ENCODE measurements at regions not wholly inside any gene's neighbourhood (a gene's known extent, or its start where the extent isn't known, plus 50 kb on each side); places are given as distances from the start of the nearest gene placed in this dataset.

DNA sequence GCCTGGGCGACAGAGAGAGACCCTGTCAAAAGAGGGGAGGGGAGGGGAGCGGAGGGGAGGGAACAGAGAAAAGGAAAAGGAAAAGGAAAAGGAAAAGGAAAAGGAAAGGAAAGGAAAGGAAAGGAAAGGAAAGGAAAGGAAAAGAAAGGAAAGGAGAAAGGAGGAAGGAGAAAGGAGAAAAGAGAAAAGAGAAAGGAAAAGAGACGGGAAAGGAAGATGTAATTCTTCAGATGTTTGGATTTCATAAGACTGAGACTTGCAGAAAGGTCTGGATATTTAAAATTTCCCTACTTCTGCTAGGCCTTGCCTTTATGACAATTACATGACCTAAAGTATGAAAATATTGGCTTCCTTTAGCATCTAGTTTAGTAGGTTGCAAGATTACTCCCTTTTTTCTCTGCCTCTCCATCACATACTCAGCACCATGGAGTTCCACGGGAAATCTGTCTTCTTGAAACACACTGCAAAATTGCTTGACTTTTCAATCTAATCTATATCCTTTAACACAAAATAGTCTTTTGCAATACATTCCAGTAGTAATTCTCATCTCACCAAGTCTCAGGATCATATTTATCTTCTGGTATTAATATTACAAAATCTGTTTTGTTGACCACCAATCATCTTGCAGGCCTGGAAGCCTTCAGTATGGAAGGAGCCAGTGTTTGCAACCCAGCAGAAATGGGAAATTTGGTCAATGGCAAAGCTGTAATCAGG is 383.5 kb downstream of the ZEB2 start:
- TF ChIP-seq POLR2A (IDR thresholded peaks at IDR 0.05; ENCODE audit: low read length) = no peak
- no peak for TF ChIP-seq GATA1 (IDR thresholded peaks at IDR 0.05; ENCODE audit: low read depth, low read length)

DNA sequence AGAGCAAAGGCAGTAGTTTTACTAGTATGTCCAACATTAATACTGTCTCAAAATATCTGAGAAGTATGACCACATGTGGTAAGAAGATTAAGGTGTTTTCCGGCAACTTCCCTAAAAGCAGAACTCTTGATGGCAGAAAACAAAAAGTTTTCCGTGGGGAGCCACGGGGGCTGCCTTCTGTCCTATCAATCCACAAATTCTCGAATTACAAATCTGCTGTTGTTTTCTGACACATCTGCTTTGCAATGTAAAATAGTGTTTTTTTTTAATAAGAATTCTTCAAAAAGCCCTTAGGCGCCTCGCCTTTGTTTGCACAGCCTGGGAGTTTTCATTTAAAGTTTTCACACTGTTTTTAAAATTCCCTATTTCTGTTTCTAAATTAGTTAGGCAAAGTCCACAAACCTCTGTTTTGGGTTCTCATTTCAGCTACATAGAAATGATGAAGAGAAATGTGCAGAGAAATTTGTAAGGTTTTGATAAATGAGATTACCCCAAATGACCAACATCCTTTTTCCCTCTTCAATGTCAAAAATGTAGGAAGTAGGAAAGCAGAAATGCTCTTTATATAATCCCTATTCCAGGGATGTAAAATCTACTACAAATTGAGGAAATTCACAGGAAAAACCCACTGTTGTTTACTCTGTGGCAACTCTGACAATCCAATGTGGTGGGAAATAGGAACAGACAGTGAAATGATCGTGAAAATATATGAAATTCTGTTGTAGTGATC is 385.8 kb downstream of the ZEB2 start:
- peak; percentile 11 to 20 for DNase-seq
- no peak for TF ChIP-seq POLR2A (IDR thresholded peaks at IDR 0.05; ENCODE audit: low read length)
- TF ChIP-seq GATA1 (IDR thresholded peaks at IDR 0.05; ENCODE audit: low read depth, low read length) = no peak

More for the DNA sequence above, 383.5 kb downstream of the ZEB2 start:
- no peak for DNase-seq

- no peak for TF ChIP-seq GATA1 (IDR thresholded peaks at IDR 0.05; ENCODE audit: low read depth, low read length)
- TF ChIP-seq POLR2A (IDR thresholded peaks at IDR 0.05; ENCODE audit: low read length) = no peak
- peak in 1 of 2 experiments; percentile 10 for DNase-seq
Observed at GRCh38 chr2:144132357-144132756, 387.6 kb downstream of the ZEB2 start.

- TF ChIP-seq GATA1 (IDR thresholded peaks at IDR 0.05; ENCODE audit: low read depth, low read length) (no peak), POLR2A (IDR thresholded peaks at IDR 0.05; ENCODE audit: low read length) (no peak)
- DNase-seq = peak in 1 of 2 experiments; percentile 17
Observed at GRCh38 chr2:144131042-144131441, 388.9 kb downstream of the ZEB2 start.

DNA sequence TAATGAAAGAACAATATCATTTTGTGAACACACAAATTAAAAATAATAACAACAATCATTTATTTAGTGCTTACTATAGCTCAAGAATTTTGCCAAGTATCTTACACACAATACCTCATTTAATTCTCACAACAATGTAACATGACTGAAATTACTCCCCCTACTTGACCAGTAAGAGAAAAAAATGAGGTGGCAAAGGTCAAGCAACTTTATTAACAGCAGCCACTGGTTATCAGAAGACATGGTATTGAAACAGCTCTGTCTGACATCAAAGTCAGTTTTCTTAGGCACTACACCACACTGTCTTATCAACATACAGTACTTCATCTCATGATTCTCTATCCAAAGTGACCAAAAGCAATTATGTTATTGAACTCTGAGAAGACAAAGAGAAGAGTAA is 389.4 kb downstream of the ZEB2 start:
- TF ChIP-seq POLR2A (IDR thresholded peaks at IDR 0.05; ENCODE audit: low read length) = no peak
- no peak for TF ChIP-seq GATA1 (IDR thresholded peaks at IDR 0.05; ENCODE audit: low read depth, low read length)
- DNase-seq = peak; percentile 17 to 29

- TF ChIP-seq POLR2A (IDR thresholded peaks at IDR 0.05; ENCODE audit: low read length) = no peak
- TF ChIP-seq GATA1 (IDR thresholded peaks at IDR 0.05; ENCODE audit: low read depth, low read length) = no peak
- DNase-seq = no peak
Observed at GRCh38 chr2:144128130-144128746, 391.7 kb downstream of the ZEB2 start.

DNA sequence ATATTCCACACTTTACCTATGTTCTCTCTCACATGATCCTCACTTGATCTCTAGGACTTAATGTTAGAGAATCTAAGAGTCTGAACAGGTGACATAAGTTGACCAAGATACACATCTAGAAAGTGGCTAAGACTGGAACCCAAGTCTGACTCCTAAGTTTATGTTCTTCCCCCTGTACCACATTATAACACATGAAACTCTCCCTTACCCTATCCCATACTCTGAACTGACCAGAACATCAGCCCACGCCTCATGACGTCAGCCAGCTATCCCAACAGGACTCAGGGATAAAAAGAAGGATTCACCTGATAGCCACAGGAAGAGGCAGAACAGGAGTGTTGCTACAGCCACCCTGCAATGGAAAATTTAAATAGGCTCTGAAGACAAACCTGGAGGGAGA is 392.2 kb downstream of the ZEB2 start:
- DNase-seq = no peak
- no peak for TF ChIP-seq GATA1 (IDR thresholded peaks at IDR 0.05; ENCODE audit: low read depth, low read length)
- TF ChIP-seq POLR2A (IDR thresholded peaks at IDR 0.05; ENCODE audit: low read length) = no peak

- TF ChIP-seq POLR2A (IDR thresholded peaks at IDR 0.05; ENCODE audit: low read length) = no peak
- TF ChIP-seq GATA1 (IDR thresholded peaks at IDR 0.05; ENCODE audit: low read depth, low read length) = no peak
- no peak for DNase-seq
Observed at GRCh38 chr2:144126302-144126701, 393.6 kb downstream of the ZEB2 start.

DNA sequence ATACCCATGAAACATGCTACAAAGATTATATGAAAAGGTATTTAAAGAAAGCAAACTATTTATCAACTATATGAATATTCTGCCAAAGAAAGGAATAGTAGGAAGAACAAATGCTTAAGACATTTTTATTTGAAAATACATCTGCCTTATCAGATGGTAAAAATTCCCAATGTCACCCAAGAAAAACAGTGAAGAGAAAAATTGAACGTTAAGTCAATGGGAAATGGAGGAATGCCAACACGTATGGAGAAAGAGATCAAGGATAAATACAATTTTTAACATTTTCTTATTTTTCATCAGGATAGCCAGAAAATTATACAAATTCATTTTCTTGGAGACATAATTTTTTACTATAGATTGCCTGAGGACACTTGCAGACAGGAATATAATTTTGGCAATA is 394.2 kb downstream of the ZEB2 start:
- DNase-seq = no peak
- TF ChIP-seq POLR2A (IDR thresholded peaks at IDR 0.05; ENCODE audit: low read length) = no peak
- no peak for TF ChIP-seq GATA1 (IDR thresholded peaks at IDR 0.05; ENCODE audit: low read depth, low read length)

GRCh38 chr2:144124882-144125281 is 395.0 kb downstream of the ZEB2 start:
- no peak for DNase-seq
- TF ChIP-seq GATA1 (IDR thresholded peaks at IDR 0.05; ENCODE audit: low read depth, low read length) = no peak
- TF ChIP-seq POLR2A (IDR thresholded peaks at IDR 0.05; ENCODE audit: low read length) = no peak

- DNase-seq = no peak
Observed at GRCh38 chr2:144120487-144120886, 399.4 kb downstream of the ZEB2 start.

DNA sequence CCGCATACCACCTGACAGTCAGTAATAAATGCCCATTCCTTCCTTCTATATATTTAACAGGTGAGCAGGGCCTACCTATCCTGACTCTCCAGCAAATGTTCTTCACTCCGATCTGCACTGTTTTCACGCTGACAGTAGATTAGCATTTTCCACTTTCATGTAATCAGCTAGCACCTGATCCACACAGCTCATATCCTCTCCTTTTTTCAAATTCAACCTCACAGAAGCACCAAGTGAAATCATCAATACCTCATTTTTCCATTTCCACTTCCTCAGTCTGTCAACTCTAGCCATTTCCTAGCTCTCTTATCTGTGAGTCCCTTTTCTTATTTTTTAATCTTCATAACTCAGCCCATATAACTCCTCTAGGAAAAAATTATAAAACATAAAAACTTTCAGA is 402.8 kb downstream of the ZEB2 start:
- peak in 1 of 2 experiments; percentile 9 for DNase-seq
- TF ChIP-seq GATA1 (IDR thresholded peaks at IDR 0.05; ENCODE audit: low read depth, low read length) (no peak), POLR2A (IDR thresholded peaks at IDR 0.05; ENCODE audit: low read length) (no peak)

More at GRCh38 chr2:144120487-144120886, 399.4 kb downstream of the ZEB2 start:
- TF ChIP-seq POLR2A (IDR thresholded peaks at IDR 0.05; ENCODE audit: low read length) (no peak), GATA1 (IDR thresholded peaks at IDR 0.05; ENCODE audit: low read depth, low read length) (no peak)

DNA sequence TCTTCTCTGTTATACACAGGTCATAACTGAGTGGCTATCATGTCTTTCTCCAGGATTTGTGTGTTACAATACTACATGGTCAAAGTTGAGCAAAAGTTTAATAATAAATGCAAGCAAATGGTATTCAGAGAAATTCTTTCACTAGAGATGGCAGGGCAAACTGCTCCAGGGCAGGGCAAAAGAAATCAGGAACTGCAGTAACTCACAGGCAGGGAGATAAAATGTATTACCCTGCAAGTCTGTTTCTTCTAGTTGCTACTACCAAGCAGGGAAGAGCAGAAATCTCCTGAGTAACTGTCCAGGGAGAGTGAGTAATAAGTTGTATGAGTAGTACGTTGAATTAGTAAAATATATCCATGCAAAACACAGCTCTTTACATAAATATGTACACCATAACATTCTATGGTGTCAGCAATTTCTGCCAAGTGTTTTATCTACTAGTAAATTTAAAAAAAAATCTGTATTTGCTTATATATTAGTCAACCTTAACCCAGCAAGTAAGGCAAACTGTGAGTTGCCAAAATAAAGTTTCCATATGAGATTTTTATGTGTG is 404.1 kb downstream of the ZEB2 start:
- no peak for TF ChIP-seq POLR2A (IDR thresholded peaks at IDR 0.05; ENCODE audit: low read length)
- TF ChIP-seq GATA1 (IDR thresholded peaks at IDR 0.05; ENCODE audit: low read depth, low read length) = no peak
- DNase-seq = no peak

GRCh38 chr2:144114760-144115159 is 405.2 kb downstream of the ZEB2 start:
- TF ChIP-seq POLR2A (IDR thresholded peaks at IDR 0.05; ENCODE audit: low read length) (no peak), GATA1 (IDR thresholded peaks at IDR 0.05; ENCODE audit: low read depth, low read length) (no peak)
- no peak for DNase-seq

Data from erythroblast (primary cell).